SKM-1 treated with dmso at 0.1 percent for 144 hours (cell line): ENCODE measurements at regions not wholly inside any gene's neighbourhood (a gene's known extent, or its start where the extent isn't known, plus 50 kb on each side); places are given as distances from the start of the nearest gene placed in this dataset.
A peak's percentile ranks its signal among the peaks of the same experiment; 100 is the strongest.
"Not testable (repeated sequence)": the region's sequence is repeated elsewhere in the genome, so short reads cannot be mapped to it uniquely, and the experiment has no call there.

Source experiments
- DNase-seq: peaks from one replicate; lab custom pipeline; 2025; ENCODE audit not compliant: unreplicated experiment; lab: John Stamatoyannopoulos, UW

GRCh38 chr5:17123010-17123409 is 94.4 kb upstream of the BASP1 start:
- DNase-seq, result no peak

- not testable (repeated sequence) for DNase-seq
These were observed 93.7 kb upstream of the BASP1 start for GRCh38 chr5:17123773-17124172.

DNA sequence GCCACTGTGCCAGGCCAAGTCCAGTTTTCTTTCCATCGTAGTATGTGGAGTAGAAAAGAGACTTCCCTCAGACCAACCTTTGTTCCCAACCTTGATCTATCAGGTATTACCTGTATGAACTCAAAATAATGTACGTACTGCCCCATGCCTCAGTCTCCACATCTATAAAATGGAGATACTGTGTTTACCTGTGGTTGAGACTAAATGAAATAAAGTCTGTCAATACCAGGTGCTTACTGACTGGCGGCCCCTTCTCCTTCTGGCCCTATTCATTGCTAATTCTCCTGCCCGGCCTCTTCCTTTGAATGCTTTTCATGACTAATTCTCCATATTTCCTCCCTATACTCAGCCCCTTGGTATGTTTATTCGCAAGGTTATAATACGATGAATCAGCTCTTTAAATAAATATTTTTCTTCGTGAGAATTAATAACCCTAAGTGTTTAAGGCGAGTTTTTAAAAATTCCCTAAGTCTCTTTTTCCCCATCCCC is 89.6 kb upstream of the BASP1 start:
- no peak for DNase-seq

GRCh38 chr5:17129093-17129849 is 88.2 kb upstream of the BASP1 start:
- no peak for DNase-seq

GRCh38 chr5:17130302-17130701 is 87.1 kb upstream of the BASP1 start:
- peak; percentile 62 for DNase-seq

- peak; percentile 43 for DNase-seq
These were observed 84.9 kb upstream of the BASP1 start for GRCh38 chr5:17132444-17133083.

DNA sequence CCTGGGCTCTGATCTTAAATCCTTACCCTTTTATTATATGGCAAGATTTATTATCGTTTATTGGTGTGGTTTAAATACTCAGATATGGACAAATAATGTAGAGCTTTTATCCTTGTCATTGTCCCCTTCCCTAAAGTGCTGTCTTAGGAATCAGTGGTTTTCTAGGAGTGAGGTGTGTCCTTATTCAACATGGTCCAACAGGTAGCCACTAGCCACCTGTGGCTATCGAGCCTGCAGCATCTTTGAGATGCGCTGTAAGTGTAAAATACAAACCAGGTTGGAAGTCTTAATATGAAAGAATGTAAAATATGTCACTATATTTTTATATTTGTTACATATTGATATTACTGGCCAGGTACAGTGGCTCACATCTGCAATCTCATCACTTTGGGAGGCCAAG is 82.4 kb upstream of the BASP1 start:
- no peak for DNase-seq

- DNase-seq, result peak; percentile 34
These were observed 74.1 kb upstream of the BASP1 start for GRCh38 chr5:17143335-17143734.

DNA sequence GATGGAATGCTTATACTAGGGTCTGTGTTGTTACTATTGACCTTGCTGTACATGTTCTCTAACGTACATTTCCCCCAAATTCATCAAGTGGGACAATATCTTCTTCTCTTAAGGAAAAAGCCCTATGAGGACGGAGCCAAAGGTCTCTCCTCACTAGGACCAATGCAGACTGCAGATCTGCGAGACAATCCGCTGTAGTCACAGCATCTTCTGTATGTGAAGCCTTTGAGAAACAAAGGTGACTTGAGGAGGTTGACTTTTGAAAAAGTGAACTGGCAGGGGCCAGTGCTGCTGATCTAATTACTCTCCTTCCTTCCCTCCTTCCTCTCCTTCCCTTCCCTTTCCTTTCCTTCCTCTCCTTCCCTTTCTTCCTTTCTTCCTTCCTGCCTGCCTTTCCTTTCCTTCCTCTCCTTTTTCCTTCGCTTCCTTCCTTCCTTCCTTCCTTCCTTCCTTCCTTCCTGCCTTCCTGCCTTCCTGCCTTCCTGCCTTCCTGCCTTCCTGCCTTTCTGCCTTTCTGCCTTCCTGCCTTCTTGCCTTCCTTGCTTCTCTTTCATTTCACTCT is 71.1 kb upstream of the BASP1 start:
- DNase-seq, result no peak

GRCh38 chr5:17147170-17147569 is 70.3 kb upstream of the BASP1 start:
- no peak for DNase-seq

DNA sequence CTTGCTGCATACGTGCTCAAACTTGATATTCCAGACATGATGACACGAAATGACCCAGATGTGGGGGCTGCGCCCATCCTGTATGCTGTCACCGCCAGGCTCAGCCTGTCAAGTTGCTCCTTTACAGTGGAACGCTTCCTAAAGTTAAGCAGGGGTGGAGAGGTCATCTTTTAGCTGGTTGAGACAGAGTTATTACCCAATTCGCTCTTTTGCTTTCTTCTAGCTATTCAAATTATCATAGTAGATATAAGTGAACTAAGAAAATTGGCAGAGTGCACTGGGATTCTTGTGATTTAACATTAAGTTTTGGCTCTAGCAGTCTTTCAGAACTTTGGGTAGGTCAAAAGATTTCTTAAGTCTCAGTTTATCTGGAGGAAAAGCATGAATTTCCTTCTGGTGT is 69.8 kb upstream of the BASP1 start:
- no peak for DNase-seq

- DNase-seq, result no peak
These were observed 69.0 kb upstream of the BASP1 start for GRCh38 chr5:17148481-17148880.

DNA sequence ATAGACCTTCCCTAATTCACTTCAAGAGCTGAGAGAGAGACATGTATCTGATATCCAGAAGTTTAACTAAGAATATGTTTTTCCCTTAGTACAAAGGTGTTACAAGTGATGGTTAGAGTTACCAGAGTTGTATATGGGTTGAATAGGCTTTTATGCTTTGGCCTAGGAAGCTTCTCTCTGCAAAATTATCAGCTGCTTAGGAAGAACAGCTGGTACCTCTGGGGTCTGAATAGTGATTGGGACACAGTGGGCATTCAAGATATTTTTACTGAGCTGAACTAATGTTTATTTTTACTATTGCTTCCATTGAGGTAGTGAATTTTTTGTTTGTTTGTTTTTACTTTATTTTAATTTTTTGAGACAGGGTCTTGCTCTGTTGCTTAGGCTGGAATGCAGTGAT is 67.6 kb upstream of the BASP1 start:
- no peak for DNase-seq

GRCh38 chr5:17150531-17150930 is 66.9 kb upstream of the BASP1 start:
- DNase-seq, result no peak

GRCh38 chr5:17151686-17152085 is 65.7 kb upstream of the BASP1 start:
- no peak for DNase-seq

- peak; percentile 22 for DNase-seq
These were observed 63.0 kb upstream of the BASP1 start for GRCh38 chr5:17154211-17154996.

GRCh38 chr5:17156463-17156862 is 61.0 kb upstream of the BASP1 start:
- no peak for DNase-seq

- no peak for DNase-seq
These were observed 60.1 kb upstream of the BASP1 start for GRCh38 chr5:17157294-17157693.

DNA sequence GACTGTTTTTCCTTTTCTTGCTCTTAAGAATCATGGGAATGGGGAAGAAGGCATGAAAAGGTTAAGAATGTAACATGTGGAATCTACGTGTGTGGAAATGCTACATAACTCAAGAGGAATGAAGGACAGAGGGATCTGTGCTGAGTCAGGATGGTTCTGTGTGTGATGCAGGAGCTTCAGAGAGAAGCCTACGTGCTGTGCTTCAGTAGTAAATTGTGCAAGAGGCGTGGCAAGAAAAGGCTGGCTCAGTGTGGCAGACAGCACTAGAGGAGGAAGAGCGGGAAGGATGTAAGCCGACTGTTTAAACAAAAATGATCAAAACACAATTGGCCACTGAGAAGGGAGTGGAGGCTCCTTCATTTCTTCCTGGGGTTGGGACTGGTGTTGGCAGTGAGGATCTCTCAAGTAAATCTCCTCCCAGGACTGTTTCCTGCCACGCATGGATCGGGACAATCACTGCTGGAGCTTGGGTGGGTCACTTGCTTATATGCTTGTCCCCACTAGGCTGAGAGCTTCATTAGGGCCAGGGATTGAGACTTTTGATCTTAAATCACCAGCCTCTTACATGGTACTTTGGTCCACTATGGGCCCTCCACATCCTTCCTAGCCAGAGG is 59.4 kb upstream of the BASP1 start:
- DNase-seq, result no peak

DNA sequence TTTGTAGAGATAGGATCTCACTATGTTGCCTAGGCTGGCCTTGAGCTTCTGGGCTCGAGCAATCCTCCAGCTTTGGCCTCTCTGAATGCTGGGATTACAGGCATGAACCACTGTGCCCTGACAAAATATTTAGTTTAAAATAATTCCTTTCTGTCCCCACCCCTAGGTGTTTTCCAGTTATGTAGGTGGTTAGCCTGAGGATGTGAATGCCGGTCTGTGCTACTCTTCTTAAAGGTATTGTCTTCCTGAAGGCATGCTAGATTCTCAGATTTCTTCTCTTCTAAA is 56.7 kb upstream of the BASP1 start:
- DNase-seq, result no peak

DNA sequence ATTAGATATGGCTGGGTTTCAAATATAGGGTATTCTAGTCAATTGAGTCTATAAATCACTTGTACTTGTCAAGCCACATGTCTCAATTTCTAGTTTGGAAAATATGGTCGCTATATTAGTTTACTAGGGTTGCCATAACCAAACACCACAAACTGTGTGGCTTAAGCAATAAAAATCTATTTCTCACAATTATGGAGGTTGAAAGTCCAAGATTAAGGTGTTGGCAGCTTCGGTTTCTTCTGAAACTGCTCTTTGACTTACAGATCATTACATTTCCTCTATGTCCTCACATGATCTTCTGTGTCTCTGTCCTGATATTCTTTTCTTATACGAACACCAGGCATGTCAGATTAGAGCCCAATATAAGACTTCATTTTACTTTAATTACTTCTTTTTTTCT is 55.8 kb upstream of the BASP1 start:
- no peak for DNase-seq
